Natural killer cell treated with Interleukin-12 subunit alpha and Interleukin-12 subunit beta and Interleukin-15 and Interleukin-18, amount 100 ng/mL, for 72 hours (primary cell): ENCODE measurements at regions not wholly inside any gene's neighbourhood (a gene's known extent, or its start where the extent isn't known, plus 50 kb on each side); places are given as distances from the start of the nearest gene placed in this dataset.

Experiments used
- ATAC-seq, 2 donors: fragments of 150-1000 bp; cut with Tn5 transposase in 1 of 2; sonication (Bioruptor Pico), chemical (Tn5 transposase) in 1 of 2; 2 replicates each; pipeline ENCODE4 v1.10.0; 2021
- DNase-seq: peaks from one replicate; pipeline ENCODE4 v3.0.0; 2022; ENCODE audit warnings: low spot score
- H3K27ac Mint-ChIP-seq, 2 donors: 1 replicate in 1 of 2; 2 replicates in 1 of 2; pipeline ENCODE4 v1.8.0; 2022; ENCODE audit warnings: mixed read lengths in 2 of 2, mild to moderate bottlenecking in 1 of 2, moderate library complexity in 1 of 2
- H3K27me3 Mint-ChIP-seq, 2 donors: 1 replicate in 1 of 2; 2 replicates in 1 of 2; pipeline ENCODE4 v1.8.0; 2022; ENCODE audit warnings: mixed read lengths in 2 of 2
- H3K36me3 Mint-ChIP-seq: one replicate; pipeline ENCODE4 v1.8.0; 2022; ENCODE audit warnings: mixed read lengths
- H3K4me1 Mint-ChIP-seq, 2 donors: 1 replicate in 1 of 2; 2 replicates in 1 of 2; pipeline ENCODE4 v1.8.0; 2022; ENCODE audit warnings: low read depth in 2 of 2, mixed read lengths in 2 of 2, mild to moderate bottlenecking in 1 of 2
- H3K4me3 Mint-ChIP-seq: one replicate; pipeline ENCODE4 v1.8.0; 2022; ENCODE audit warnings: mixed read lengths
- H3K9me3 Mint-ChIP-seq: 2 replicates; pipeline ENCODE4 v1.8.0; 2022; ENCODE audit warnings: mixed read lengths

GRCh38 chr17:51533821-51534220, 273.5 kb downstream of the UTP18 start:
- Mint-ChIP-seq H3K27me3 (peaks cover 16 to 25% of the 10 kb centered on the region in 2 donors), H3K27ac (no peak overlapping the region), H3K9me3 (no peaks in the 10 kb centered on the region), H3K4me1 (no peaks in the 10 kb centered on the region), H3K36me3 (no peaks in the 10 kb centered on the region), H3K4me3 (no peak overlapping the region)
- no peak for DNase-seq
- no peak for ATAC-seq

DNA sequence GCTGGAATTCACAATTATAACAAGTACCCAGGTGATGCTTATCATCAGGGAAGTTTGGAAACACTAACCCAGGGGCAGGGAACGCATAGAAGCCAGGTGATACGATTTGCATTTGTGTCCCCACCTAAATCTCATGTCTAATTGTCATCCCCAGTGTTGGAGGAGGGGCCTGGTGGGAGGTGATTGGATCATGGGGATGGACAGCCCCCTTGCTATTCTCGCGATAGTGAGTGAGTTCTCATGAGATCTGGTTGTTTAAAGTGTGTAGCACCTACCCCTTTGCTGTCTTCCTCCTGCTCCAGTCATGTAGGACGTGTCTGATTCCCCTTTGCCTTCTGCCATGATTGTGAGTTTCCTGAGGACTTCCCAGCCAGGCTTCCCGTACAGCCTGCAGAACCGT, 276.3 kb downstream of the UTP18 start:
- Mint-ChIP-seq H3K4me3 (no peak overlapping the region), H3K27ac (no peak overlapping the region), H3K27me3 (peaks cover 13 to 20% of the 10 kb centered on the region in 2 donors), H3K4me1 (no peaks in the 10 kb centered on the region), H3K9me3 (no peaks in the 10 kb centered on the region), H3K36me3 (no peaks in the 10 kb centered on the region)
- ATAC-seq (no peak), DNase-seq (no peak)

DNA sequence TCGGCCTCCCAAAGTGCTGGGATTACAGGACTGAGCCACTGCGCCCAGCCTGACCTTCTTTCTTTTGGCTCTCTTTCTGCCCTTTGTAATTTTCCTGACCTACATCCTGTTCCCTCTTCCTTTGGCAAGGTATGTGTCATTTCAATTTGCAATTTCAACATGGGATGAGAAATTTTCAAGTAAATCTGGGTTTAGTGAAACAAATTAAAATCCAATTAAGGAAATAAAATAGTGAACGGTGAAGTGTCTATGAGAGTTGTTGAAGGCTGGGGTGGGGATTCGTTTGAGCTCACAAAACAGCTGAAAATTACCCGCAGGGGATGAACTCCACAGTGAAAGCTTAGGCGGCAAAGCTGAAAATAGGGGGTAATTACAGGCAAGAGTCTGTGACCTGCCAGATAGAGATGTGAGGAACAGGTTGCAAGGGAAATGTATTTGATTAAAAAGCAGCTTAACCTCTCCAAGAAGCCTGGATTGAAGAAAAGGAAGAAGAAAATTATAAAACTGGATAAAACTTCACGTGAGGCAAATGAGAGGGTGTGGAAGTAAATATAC, 277.7 kb downstream of the UTP18 start:
- no peaks in the 10 kb centered on the region for H3K9me3 Mint-ChIP-seq
- DNase-seq (no peak), ATAC-seq (no peak)
- no peaks in the 10 kb centered on the region for H3K36me3 Mint-ChIP-seq
- no peak overlapping the region for H3K27ac Mint-ChIP-seq
- H3K4me1 Mint-ChIP-seq = no peaks in the 10 kb centered on the region
- no peak overlapping the region for H3K4me3 Mint-ChIP-seq
- peaks cover 11 to 14% of the 10 kb centered on the region in 2 donors for H3K27me3 Mint-ChIP-seq

DNA sequence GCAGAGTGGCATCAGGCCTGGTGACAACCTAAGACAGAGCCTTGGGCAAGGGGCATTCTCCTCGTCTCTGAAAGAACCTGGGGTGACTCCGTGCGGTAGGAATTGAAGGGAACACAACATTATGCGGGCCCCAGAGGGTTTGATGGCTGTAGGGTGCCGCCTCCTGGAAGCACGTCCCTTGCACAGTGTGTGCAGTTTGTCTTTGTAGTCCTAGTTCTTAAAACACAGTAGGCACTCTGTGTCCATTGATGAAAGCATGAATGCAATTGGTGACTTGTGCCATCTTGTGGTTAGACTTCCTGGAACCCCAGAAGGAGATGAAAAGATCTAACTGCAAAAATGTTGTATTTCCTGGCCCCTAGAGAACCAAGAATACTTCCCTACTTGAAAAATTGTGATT, 279.8 kb downstream of the UTP18 start:
- H3K4me1 Mint-ChIP-seq = no peaks in the 10 kb centered on the region
- no peak overlapping the region for H3K4me3 Mint-ChIP-seq
- no peaks in the 10 kb centered on the region for H3K9me3 Mint-ChIP-seq
- H3K27me3 Mint-ChIP-seq = peaks cover 8 to 9% of the 10 kb centered on the region in 2 donors
- no peaks in the 10 kb centered on the region for H3K36me3 Mint-ChIP-seq
- H3K27ac Mint-ChIP-seq = no peak overlapping the region
- DNase-seq (no peak), ATAC-seq (no peak)

- Mint-ChIP-seq H3K4me1 (no peaks in the 10 kb centered on the region), H3K9me3 (no peaks in the 10 kb centered on the region), H3K36me3 (no peaks in the 10 kb centered on the region), H3K27me3 (peaks cover 8 to 9% of the 10 kb centered on the region in 2 donors), H3K27ac (no peak overlapping the region), H3K4me3 (no peak overlapping the region)
- no peak for DNase-seq
- no peak for ATAC-seq
These were observed 280.9 kb downstream of the UTP18 start for GRCh38 chr17:51541215-51541614.

DNA sequence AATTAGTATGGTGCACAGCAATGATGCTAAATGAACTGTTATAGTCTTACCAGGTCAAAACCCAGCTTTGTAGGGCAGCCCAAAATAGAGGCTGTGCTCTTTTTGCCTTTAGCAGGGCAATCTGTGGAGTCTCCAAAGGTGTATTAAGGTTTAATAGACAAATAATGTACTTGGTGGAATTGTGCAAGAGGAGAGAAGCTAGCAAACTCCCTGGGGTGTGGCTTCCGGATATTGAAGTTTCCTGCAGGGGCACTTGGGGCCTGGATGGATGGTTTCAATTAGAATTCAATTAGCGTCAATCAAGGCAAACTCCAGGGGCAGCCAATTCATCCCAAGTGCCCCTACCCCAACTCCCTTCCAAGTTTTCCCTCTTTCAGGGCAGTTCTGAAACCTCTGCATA, 285.8 kb downstream of the UTP18 start:
- ATAC-seq (no peak), DNase-seq (no peak)
- Mint-ChIP-seq H3K4me3 (no peak overlapping the region), H3K36me3 (no peaks in the 10 kb centered on the region), H3K4me1 (no peaks in the 10 kb centered on the region), H3K27me3 (peaks cover under 1 to 2% of the 10 kb centered on the region in 2 donors), H3K27ac (no peak overlapping the region), H3K9me3 (no peaks in the 10 kb centered on the region)

DNA sequence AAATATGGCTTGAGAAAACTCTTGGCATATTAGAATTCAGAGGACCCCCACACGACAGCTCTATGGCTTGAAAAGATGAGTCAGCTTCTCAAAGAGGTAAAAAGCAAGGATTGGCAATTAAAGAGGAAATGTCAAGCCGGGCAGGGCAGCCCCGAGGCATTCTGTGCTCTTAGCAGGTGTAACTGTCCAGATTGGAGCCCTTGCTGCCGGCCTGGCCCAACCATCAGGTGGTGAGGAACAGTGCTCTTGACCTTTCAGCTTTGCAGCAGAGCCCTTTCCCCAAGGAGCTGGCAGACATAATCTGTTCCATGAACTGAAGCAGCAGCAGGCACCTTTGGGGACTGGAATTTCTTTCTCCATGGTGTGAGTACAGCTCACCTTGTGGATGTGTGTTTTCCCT, 287.8 kb downstream of the UTP18 start:
- Mint-ChIP-seq H3K4me3 (no peak overlapping the region), H3K36me3 (no peaks in the 10 kb centered on the region), H3K9me3 (no peaks in the 10 kb centered on the region), H3K4me1 (no peaks in the 10 kb centered on the region), H3K27me3 (peaks cover 7 to 13% of the 10 kb centered on the region in 2 donors), H3K27ac (no peak overlapping the region)
- no peak for DNase-seq
- no peak for ATAC-seq

DNA sequence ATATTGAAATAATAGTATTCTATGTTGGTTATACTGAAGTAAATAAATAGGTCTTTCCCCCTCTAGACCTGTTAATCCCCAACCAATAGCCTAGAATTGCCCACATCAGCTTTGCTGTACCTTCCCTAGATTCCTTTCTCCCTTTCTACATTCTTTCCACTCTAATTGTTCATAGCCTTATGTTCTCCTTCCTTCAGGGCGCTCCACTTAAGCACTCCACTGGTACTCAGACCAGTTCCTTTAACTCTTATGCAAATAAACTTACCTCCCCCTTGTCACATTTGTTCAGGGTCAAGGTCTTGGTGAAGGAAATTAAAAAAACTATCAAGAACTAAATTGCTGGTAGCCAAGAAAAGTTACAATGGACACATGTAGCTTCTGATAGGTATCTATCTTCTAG, 294.8 kb downstream of the UTP18 start:
- H3K36me3 Mint-ChIP-seq = no peaks in the 10 kb centered on the region
- no peaks in the 10 kb centered on the region for H3K4me1 Mint-ChIP-seq
- H3K27me3 Mint-ChIP-seq = peaks cover 25 to 34% of the 10 kb centered on the region in 2 donors
- H3K9me3 Mint-ChIP-seq = no peaks in the 10 kb centered on the region
- no peak for ATAC-seq
- no peak overlapping the region for H3K4me3 Mint-ChIP-seq
- no peak for DNase-seq
- H3K27ac Mint-ChIP-seq = no peak overlapping the region

- peaks cover 36 to 59% of the 10 kb centered on the region in 2 donors for H3K27me3 Mint-ChIP-seq
- H3K9me3 Mint-ChIP-seq = peaks cover 5% of the 10 kb centered on the region
- ATAC-seq = no peak
- H3K27ac Mint-ChIP-seq = no peak overlapping the region
- H3K4me3 Mint-ChIP-seq = no peak overlapping the region
- no peaks in the 10 kb centered on the region for H3K36me3 Mint-ChIP-seq
- H3K4me1 Mint-ChIP-seq = no peaks in the 10 kb centered on the region
- no peak for DNase-seq
These were observed 299.4 kb downstream of the UTP18 start for GRCh38 chr17:51559778-51560177.

DNA sequence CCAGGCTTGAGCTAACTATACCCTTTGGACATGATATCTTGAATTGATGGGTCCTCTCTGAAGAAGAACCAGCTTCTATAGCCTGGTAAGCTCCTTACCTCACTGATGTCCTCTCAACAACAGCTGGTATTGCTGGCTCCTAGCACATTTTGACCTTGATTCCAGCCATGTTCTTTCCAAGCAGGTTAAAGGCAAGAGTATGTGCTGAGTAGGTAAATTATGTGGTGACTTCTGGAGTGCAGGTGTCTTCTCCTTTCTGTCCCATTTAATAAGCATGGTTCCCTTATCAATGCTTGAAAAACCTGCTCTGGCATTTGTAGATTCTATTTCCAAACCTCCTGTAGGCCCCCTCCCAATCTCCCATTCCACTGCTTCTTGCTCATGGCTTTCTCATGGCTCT, 300.1 kb downstream of the UTP18 start:
- ATAC-seq = no peak

DNA sequence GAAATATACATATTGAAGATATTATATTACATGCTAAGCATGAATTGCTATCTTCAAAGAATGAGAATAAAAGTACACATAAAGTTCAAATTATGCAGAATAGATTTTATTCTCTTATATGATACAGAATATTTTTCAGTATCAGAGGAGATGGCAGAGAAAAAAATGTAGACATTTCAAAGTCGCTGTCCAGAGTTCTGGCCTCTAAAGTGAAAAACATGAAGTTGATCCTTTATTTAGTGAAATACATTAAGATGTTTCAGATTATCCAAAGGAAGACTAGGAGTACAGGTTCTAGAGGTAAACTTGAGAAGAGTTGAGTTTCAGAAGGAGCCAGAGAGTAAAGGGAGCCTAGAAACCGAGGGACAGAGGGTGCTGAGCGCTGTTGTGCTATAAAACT, 303.6 kb downstream of the UTP18 start:
- peaks cover 21 to 48% of the 10 kb centered on the region in 2 donors for H3K27me3 Mint-ChIP-seq
- DNase-seq (no peak), ATAC-seq (no peak)
- H3K27ac Mint-ChIP-seq = no peak overlapping the region
- H3K4me3 Mint-ChIP-seq = no peak overlapping the region
- no peaks in the 10 kb centered on the region for H3K36me3 Mint-ChIP-seq
- H3K9me3 Mint-ChIP-seq = peaks cover 5% of the 10 kb centered on the region
- no peaks in the 10 kb centered on the region for H3K4me1 Mint-ChIP-seq

More for the DNA sequence above, 300.1 kb downstream of the UTP18 start:
- DNase-seq = no peak
- Mint-ChIP-seq H3K36me3 (no peaks in the 10 kb centered on the region), H3K9me3 (peaks cover 5% of the 10 kb centered on the region), H3K27ac (no peak overlapping the region), H3K27me3 (peaks cover 32 to 56% of the 10 kb centered on the region in 2 donors), H3K4me3 (no peak overlapping the region), H3K4me1 (no peaks in the 10 kb centered on the region)

DNA sequence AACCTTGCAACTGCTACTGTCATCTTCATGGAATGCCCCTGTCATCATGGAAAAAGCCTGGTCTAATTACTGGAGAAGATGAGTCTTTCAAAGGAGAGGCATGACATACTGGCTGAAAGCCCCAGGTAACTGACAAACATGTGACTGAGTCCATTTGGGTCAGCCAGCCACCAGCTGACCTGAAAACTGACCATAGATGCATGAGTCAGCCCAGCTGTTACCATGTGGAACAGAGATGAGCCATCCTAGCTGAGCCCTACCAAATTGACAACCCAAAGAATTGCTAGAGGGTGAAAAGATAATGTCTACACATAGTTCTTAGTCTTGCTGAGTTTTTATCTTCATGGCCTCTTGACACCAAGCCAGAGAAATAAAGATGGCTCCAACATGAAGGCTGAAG, 311.8 kb downstream of the UTP18 start:
- DNase-seq = no peak

More for the DNA sequence above, 311.8 kb downstream of the UTP18 start:
- peaks cover 15 to 35% of the 10 kb centered on the region in 2 donors for H3K27me3 Mint-ChIP-seq
- ATAC-seq = no peak
- no peaks in the 10 kb centered on the region for H3K4me1 Mint-ChIP-seq
- H3K9me3 Mint-ChIP-seq = peaks cover 5% of the 10 kb centered on the region
- peaks cover 5% of the 10 kb centered on the region for H3K36me3 Mint-ChIP-seq
- no peak overlapping the region for H3K27ac Mint-ChIP-seq
- H3K4me3 Mint-ChIP-seq = no peak overlapping the region
